ENCODE measurements at regions not wholly inside any gene's neighbourhood (a gene's known extent, or its start where the extent isn't known, plus 50 kb on each side); places are given as distances from the start of the nearest gene placed in this dataset.

GRCh38 chr2:5442736-5443135, 249.4 kb upstream of the SOX11 start:
- no peak overlapping the region for H3K4me3 ChIP-seq (ENCODE audit: low read depth, low read length)

- no peak overlapping the region for H3K4me3 ChIP-seq (ENCODE audit: low read depth, low read length)
Observed at GRCh38 chr2:5444168-5444567, 248.0 kb upstream of the SOX11 start.

GRCh38 chr2:5444854-5445253, 247.3 kb upstream of the SOX11 start:
- no peak overlapping the region for H3K4me3 ChIP-seq (ENCODE audit: low read depth, low read length)

DNA sequence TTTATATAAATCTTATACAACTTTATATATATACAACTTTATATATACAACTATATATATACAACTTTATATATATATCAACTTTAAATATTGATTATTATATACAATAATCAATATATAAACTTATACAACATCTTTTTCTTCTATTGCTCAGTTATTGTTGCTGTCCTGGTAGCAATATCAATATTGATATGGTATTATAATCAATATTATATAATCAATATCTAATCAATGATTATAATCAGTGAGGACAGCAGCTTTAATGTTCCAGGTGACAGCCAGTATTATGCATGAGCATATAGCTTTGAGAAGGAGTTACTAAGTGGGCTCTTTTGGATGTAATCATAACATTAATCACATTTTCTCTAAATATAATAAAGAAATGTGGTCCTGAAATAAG, 242.3 kb upstream of the SOX11 start:
- no peak overlapping the region for H3K4me3 ChIP-seq (ENCODE audit: low read depth, low read length)

DNA sequence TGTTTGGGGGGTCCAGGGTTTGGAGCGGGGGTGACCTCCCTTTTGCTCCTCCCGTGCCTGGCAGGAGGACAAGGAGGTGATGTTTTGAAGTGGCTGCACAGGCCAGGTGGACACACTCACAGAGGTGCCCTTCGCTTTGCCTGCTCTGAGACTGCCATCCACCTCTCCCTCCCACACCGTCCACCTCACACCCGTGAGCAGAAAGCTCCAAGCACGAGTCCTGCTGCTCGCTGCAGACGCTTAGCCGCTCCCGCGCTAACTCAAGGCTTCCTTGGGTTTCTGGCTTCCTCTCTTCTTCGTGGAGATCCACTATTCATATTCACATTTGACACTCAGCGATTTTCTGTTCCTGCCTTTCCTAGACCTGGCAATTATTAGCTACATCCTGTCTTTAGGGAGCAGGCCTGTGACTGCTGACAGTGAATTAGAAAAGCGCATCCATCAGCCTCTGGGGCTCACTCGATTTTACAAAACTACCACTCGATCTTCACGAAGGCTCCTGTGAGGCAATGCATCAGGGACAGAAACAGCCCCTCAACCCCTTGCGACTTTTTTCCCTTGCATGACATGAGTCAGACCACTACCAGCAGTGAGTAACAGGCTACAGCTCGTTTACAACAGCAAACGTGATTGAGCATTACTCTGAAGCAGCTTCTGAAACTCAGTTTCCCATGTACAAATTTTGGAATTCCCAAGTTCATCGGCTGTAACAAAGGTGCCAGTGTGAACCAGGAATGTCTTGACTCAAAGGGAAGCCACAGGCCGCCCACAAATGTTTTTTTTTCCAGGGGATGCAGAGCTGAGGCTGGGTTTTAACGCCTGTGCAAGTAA, 238.7 kb upstream of the SOX11 start:
- no peak overlapping the region for H3K4me3 ChIP-seq (ENCODE audit: low read depth, low read length)

DNA sequence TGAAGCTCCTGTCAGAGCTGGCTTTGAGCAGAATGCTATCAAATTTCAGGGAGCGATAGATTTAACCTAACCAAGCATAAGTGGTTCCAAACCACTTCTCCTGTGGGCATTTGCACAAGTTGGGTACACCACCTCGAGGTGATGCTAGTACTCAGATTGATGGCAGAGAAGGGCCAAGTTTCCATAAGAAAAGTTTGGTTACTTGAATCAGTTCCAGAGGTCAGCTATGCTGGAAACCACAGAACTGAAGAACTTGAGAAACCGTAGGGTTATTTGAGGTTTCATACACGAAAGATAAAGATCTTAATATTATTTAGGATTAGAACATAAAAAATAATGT, 238.2 kb upstream of the SOX11 start:
- no peak overlapping the region for H3K4me3 ChIP-seq (ENCODE audit: low read depth, low read length)

GRCh38 chr2:5459041-5459440, 233.1 kb upstream of the SOX11 start:
- H3K4me3 ChIP-seq (ENCODE audit: low read depth, low read length), result no peak overlapping the region

DNA sequence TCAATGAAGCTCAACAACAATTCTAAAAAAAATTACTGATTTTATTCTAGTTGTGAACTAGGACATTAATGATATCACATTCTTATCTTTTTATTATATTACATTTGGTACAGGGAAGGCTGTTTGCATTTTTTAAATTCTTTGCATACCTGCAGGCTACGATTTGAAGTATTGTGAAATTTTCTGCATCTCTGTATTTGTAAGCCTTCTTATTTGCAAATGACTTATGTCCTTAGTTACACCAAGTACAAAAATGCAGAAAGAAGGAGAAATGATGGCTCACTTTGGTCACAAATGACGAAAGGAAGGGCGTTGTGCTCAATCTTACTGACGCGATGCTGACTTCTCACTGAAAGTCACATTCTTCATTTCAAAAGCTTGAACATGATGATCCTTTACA, 227.5 kb upstream of the SOX11 start:
- no peak overlapping the region for H3K4me3 ChIP-seq (ENCODE audit: low read depth, low read length)

DNA sequence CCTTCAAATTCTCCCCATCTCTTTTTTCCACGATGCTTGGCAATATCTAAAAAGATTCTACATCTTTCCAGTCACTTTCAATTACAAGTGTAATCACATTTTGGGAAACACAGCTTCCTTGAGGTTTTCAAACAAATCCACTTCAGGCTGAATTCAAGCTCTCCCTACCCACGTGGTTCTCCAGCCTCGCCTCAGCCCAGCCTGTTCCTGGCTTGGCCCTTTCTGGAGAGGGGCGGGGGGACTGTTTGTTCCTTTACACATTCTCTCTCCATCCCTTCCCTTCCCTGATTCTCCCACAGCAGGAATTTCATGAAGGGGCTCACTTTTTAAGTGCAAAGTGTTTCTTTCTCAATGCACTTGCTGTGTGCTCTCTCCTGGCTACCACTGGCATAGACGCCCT, 226.3 kb upstream of the SOX11 start:
- no peak overlapping the region for H3K4me3 ChIP-seq (ENCODE audit: low read depth, low read length)

- H3K4me3 ChIP-seq (ENCODE audit: low read depth, low read length), result no peak overlapping the region
Observed at GRCh38 chr2:5467178-5467905, 224.8 kb upstream of the SOX11 start.

GRCh38 chr2:5472673-5473072, 219.5 kb upstream of the SOX11 start:
- no peak overlapping the region for H3K4me3 ChIP-seq (ENCODE audit: low read depth, low read length)

DNA sequence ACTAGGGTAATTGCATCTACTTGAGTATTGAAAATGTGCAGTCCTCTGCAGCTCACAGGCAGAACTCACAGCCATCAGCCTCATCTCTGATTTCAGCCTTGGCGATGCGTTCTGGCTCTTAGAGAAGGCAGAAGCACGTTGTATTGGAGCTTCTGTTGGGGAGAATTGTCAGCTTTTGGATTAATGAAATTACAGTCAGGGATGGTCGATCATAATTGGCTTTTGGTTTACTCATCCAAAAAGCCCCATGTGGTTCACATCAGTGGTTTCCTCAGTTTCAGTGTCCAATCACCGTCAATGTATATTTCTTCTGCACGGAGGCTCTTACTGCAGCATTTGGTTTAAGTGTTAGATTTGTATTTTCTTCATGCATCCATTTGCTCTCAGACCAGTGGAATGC, 218.5 kb upstream of the SOX11 start:
- no peak overlapping the region for H3K4me3 ChIP-seq (ENCODE audit: low read depth, low read length)

DNA sequence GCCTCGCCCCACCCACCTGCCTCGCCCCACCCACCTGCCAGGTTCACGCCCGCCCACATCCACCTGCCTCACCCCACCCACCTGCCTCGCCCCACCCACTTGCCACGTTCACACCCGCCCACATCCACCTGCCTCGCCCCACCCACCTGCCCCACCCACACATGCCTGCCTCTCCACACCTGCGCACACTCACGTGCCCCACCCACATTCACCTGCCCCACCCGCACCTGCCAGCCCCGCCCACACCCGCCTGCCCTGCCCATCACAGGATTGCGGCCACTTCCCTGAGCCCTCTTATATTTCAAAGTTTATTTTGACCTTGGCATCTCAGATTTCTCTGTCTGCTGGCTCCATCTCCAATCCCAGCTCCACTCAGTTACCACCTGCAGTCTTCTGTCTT, 217.5 kb upstream of the SOX11 start:
- H3K4me3 ChIP-seq (ENCODE audit: low read depth, low read length), result no peak overlapping the region

DNA sequence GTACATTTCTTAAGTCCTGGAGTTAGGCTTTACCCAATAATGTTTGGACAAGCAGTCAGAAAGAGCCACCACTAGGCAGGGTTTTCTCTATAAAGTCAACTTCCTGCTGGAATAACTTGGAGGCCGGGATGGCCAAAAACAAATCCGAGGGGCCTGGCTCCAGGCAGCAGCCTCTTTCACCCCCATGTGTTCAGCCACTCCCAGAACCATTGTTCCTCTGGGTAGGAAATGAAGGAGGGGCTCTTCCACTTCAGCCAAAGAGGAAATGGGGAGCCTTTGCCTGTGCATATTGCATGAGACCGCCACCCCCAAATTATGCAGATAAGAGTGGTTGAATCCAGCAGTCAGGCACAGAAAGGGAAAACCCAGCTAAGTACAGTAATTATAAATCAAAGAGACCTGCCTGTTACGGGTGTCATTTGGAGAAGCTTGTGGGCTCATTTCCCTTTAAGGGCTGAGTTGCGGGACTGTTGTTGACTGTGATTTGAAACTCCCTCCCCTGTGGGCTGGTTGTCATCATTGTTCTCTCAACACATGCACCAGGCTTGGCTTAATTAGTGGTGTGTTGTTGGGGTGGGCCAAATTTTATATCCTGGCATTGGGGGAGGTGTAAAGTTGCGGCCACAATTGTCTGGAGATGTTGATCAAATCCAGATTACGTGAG, 212.8 kb upstream of the SOX11 start:
- no peak overlapping the region for H3K4me3 ChIP-seq (ENCODE audit: low read depth, low read length)

DNA sequence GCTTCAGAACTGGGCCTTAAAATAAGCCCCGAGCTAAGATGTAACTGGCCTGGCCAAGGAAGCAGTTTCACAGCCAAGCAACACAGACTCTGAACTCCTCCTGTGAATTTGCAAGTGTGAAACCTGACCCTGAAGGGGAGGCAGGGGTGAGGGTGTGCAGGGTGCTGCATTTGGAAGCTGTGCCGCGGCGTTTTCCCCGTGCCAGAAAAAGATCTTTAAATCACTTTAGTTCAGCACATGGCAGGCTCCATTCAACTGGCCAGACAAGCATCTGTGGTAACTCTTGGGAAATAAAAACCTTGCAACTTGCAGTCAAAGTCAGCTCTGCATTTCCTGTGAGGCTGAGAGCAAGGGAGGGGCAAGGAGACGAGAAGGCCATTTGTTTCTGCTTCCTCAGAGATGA, 209.3 kb upstream of the SOX11 start:
- H3K4me3 ChIP-seq (ENCODE audit: low read depth, low read length), result no peak overlapping the region

GRCh38 chr2:5484868-5485267, 207.3 kb upstream of the SOX11 start:
- no peak overlapping the region for H3K4me3 ChIP-seq (ENCODE audit: low read depth, low read length)

GRCh38 chr2:5491523-5491922, 200.7 kb upstream of the SOX11 start:
- H3K4me3 ChIP-seq (ENCODE audit: low read depth, low read length), result no peak overlapping the region

DNA sequence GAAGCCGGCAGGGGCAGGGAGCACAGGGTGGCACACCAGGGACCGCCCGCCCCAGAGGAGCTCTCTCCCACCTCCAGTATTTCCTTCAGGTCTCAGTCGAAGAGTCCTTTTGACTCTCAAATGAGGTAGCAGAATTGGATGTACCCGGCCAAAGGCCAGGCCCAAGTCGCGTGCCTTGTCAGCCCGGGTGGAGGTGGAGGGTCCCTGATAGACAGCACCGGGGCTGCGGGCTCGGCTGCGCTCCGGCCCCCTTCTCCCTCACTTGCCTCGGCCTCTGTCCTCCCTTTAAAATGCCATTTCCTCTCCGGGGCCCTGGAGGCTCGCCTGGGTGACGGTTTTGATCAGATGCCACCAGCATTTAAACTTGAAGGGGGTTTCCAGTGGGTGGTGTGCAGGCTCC, 198.9 kb upstream of the SOX11 start:
- no peak overlapping the region for H3K4me3 ChIP-seq (ENCODE audit: low read depth, low read length)

DNA sequence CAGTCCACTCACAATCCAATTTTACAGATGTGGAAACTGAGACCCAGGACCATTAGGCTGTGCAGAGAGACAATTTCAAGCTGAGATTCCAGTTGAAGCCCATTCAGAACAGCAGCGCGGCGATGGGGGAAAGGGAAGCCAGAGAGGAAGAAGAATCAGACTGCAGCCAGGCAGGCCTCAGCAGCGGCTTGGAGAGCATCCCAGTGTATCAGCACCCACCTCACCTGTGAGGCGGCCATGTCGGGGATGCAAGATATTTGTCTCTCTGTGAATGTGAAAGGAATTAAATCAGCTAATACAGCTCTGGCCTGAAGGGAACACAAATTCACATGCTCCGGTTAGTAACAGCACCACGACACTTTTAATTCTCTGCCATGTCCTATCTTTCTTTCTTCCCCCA, 198.0 kb upstream of the SOX11 start:
- no peak overlapping the region for H3K4me3 ChIP-seq (ENCODE audit: low read depth, low read length)

DNA sequence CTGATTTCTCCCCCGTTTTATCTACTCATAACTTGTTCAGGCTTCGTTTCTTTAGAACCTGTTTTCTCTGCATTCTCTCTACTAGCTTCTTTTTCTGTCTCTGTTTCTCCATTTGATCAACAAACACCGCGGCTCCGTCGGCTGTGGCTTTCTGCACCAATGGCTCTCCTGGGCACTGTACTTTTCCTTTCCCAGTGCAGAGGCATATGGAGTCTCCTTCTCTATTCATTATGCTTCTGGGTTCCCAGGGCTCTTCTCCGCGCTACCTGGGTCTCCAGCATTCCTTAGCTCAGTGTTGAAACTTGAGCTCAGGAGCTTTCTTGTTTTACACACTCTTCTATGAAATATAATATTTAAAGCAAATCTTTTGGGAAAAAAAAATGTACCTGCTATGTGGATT, 196.6 kb upstream of the SOX11 start:
- H3K4me3 ChIP-seq (ENCODE audit: low read depth, low read length), result no peak overlapping the region

DNA sequence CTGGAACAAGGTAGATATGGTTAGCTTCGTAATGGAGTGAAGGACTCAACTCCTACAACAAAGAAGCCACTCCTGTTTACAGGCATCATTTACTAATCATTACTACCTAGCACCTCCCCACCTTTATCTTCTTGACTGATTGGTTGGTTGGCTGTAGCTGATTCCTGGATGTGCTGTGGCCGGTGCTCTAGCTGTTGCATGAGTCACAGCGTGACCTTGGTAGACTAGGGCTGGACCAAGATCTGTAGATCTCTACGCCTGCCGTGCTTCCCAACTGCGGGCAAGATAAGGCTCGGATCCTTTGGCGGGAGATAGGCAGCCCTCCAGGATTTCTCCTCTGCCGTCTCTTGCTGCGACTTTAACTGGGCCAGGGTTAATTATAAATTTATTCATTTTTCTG, 194.3 kb upstream of the SOX11 start:
- H3K4me3 ChIP-seq (ENCODE audit: low read depth, low read length), result no peak overlapping the region

- H3K4me3 ChIP-seq (ENCODE audit: low read depth, low read length), result no peak overlapping the region
Observed at GRCh38 chr2:5501807-5502206, 190.4 kb upstream of the SOX11 start.
